ENCODE measurements at regions not wholly inside any gene's neighbourhood (a gene's known extent, or its start where the extent isn't known, plus 50 kb on each side); places are given as distances from the start of the nearest gene placed in this dataset.

DNA sequence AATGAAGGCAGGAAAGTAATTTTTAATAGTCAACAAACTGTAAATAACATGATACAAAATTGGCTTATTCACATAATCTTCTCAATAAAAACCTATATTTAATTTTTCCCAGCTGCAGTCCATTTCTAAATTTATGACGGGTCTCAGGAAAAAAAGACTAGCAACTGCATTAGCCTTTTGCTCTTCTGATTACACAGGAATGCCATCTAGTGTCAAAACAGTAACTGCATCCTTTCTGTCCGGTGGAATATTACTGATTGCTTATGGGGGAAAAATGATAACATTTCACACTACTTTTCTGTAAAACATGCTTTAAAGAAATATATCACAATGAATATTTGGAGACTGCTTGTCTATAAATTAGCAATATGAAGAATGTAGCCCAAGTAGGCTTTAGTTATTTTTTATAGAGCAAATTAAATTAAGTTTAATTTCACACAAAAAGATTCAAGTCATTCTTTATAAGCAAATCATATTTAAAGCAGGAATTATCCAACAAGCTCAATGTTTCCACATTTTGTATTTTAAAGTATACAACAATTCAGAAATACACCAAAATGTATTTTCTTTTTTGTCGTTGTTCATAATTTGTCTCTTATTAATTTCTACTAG is 534.7 kb downstream of the CDH10 start:
- TF ChIP-seq, protein P1, sequence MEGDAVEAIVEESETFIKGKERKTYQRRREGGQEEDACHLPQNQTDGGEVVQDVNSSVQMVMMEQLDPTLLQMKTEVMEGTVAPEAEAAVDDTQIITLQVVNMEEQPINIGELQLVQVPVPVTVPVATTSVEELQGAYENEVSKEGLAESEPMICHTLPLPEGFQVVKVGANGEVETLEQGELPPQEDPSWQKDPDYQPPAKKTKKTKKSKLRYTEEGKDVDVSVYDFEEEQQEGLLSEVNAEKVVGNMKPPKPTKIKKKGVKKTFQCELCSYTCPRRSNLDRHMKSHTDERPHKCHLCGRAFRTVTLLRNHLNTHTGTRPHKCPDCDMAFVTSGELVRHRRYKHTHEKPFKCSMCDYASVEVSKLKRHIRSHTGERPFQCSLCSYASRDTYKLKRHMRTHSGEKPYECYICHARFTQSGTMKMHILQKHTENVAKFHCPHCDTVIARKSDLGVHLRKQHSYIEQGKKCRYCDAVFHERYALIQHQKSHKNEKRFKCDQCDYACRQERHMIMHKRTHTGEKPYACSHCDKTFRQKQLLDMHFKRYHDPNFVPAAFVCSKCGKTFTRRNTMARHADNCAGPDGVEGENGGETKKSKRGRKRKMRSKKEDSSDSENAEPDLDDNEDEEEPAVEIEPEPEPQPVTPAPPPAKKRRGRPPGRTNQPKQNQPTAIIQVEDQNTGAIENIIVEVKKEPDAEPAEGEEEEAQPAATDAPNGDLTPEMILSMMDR (IDR thresholded peaks at IDR 0.05), result no peak
- no peak for TF ChIP-seq POLR2AphosphoS5 (IDR thresholded peaks at IDR 0.05; ENCODE audit: insufficient read depth in 1 of 2, low read depth in 1 of 2)
- TF ChIP-seq POLR2A (IDR thresholded peaks at IDR 0.05), result no peak
